Hepatocyte (in vitro differentiated cells): ENCODE measurements at regions not wholly inside any gene's neighbourhood (a gene's known extent, or its start where the extent isn't known, plus 50 kb on each side); places are given as distances from the start of the nearest gene placed in this dataset.

ENCODE experiments used
- EZH2 ChIP-seq: fragments of 200-600 bp; sonication (generic); IDR thresholded peaks from 2 replicates; pipeline ENCODE4 v1.6.1; 2016; ENCODE audit warnings: antibody characterized with exemption, mild to moderate bottlenecking, borderline replicate concordance
- TF ChIP-seq, protein P1 (sequence below): fragments of 200-600 bp; sonication (generic); IDR thresholded peaks from 2 replicates; pipeline ENCODE4 v1.5.1; 2016; ENCODE audit warnings: antibody characterized with exemption, mild to moderate bottlenecking; ENCODE audit not compliant: poor library complexity

DNA sequence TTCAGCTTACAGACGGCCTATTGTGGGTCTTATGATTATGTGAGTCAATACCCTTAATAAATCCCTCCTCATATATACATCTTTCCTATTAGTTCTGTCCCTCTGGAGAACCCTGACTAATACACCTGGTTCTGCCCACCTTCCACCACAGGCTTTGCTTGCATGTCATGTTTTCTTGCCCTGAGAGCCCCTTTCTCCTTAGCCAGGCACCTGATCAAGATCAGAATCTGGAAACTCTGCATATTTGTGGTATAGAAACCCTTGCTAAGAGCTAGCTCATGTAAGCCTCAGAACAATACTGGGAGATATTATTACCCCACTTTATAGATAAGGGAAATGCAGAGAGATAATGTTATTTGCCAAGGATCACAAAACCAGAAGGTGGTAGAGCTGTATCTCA is 52.9 kb upstream of the JDP2 start:
- TF ChIP-seq, protein P1, sequence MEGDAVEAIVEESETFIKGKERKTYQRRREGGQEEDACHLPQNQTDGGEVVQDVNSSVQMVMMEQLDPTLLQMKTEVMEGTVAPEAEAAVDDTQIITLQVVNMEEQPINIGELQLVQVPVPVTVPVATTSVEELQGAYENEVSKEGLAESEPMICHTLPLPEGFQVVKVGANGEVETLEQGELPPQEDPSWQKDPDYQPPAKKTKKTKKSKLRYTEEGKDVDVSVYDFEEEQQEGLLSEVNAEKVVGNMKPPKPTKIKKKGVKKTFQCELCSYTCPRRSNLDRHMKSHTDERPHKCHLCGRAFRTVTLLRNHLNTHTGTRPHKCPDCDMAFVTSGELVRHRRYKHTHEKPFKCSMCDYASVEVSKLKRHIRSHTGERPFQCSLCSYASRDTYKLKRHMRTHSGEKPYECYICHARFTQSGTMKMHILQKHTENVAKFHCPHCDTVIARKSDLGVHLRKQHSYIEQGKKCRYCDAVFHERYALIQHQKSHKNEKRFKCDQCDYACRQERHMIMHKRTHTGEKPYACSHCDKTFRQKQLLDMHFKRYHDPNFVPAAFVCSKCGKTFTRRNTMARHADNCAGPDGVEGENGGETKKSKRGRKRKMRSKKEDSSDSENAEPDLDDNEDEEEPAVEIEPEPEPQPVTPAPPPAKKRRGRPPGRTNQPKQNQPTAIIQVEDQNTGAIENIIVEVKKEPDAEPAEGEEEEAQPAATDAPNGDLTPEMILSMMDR: no peak
- no peak for TF ChIP-seq EZH2
